ENCODE measurements at regions not wholly inside any gene's neighbourhood (a gene's known extent, or its start where the extent isn't known, plus 50 kb on each side); places are given as distances from the start of the nearest gene placed in this dataset.

GRCh38 chr2:33666879-33667278 lies 67.8 kb upstream of the FAM98A start:
- TF ChIP-seq SIN3A (IDR thresholded peaks at IDR 0.05; ENCODE audit: borderline replicate concordance, low read depth, low read length) = no peak
- TF ChIP-seq EZH2phosphoT487 (IDR thresholded peaks at IDR 0.05; ENCODE audit: borderline replicate concordance, low read depth) = no peak
- TF ChIP-seq CTCF (IDR thresholded peaks at IDR 0.05) = no peak
- no peak for TF ChIP-seq ZBTB33 (IDR thresholded peaks at IDR 0.05; ENCODE audit: borderline replicate concordance, low read depth)
- no peak for TF ChIP-seq MEF2A (IDR thresholded peaks at IDR 0.05; ENCODE audit: borderline replicate concordance, low read depth)
- no peak for TF ChIP-seq NRF1 (IDR thresholded peaks at IDR 0.05; ENCODE audit: low read depth, low read length)

All from SK-N-SH (cell line).